ENCODE measurements at regions not wholly inside any gene's neighbourhood (a gene's known extent, or its start where the extent isn't known, plus 50 kb on each side); places are given as distances from the start of the nearest gene placed in this dataset.

GRCh38 chr4:100280807-100281206 is 90.5 kb upstream of the DDIT4L start:
- TF ChIP-seq, protein P1, sequence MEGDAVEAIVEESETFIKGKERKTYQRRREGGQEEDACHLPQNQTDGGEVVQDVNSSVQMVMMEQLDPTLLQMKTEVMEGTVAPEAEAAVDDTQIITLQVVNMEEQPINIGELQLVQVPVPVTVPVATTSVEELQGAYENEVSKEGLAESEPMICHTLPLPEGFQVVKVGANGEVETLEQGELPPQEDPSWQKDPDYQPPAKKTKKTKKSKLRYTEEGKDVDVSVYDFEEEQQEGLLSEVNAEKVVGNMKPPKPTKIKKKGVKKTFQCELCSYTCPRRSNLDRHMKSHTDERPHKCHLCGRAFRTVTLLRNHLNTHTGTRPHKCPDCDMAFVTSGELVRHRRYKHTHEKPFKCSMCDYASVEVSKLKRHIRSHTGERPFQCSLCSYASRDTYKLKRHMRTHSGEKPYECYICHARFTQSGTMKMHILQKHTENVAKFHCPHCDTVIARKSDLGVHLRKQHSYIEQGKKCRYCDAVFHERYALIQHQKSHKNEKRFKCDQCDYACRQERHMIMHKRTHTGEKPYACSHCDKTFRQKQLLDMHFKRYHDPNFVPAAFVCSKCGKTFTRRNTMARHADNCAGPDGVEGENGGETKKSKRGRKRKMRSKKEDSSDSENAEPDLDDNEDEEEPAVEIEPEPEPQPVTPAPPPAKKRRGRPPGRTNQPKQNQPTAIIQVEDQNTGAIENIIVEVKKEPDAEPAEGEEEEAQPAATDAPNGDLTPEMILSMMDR (IDR thresholded peaks at IDR 0.05): no peak
- TF ChIP-seq EP300 (IDR thresholded peaks at IDR 0.05) (no peak), POLR2A (IDR thresholded peaks at IDR 0.05) (no peak)

Measured in ovary (tissue), 3 donors.